Gastrocnemius medialis (tissue), 4 donors: ENCODE measurements at regions not wholly inside any gene's neighbourhood (a gene's known extent, or its start where the extent isn't known, plus 50 kb on each side); places are given as distances from the start of the nearest gene placed in this dataset.

Source experiments
- ATAC-seq, 2 donors: fragments of 150-250 bp; one replicate each; pipeline ENCODE4 v1.9.1; 2016
- DNase-seq, 2 donors: peaks; one replicate each; pipeline ENCODE4 v3.0.0-alpha.2; 2019
- H3K27ac ChIP-seq, 4 donors: fragments of 200-600 bp; sonication (generic); 1 replicate in 1 of 4; 2 replicates in 3 of 4; pipeline ENCODE4 v1.5.1; 2016 to 2018; ENCODE audit warnings: mild to moderate bottlenecking in 2 of 4, moderate library complexity in 1 of 4
- H3K27me3 ChIP-seq, 3 donors: fragments of 200-600 bp; sonication (generic) in 2 of 3; 1 replicate in 1 of 3; 2 replicates in 2 of 3; pipeline versions ENCODE4 v1.5.1 to v1.6.0; 2016 to 2019; ENCODE audit warnings: mild to moderate bottlenecking in 1 of 3, moderate library complexity in 1 of 3
- H3K36me3 ChIP-seq, 2 donors: fragments of 200-600 bp; sonication (generic) in 1 of 2; one replicate each; pipeline ENCODE4 v1.5.1; 2017 to 2018
- H3K4me1 ChIP-seq, 2 donors: fragments of 200-600 bp; sonication (generic) in 1 of 2; one replicate each; pipeline ENCODE4 v1.5.1; 2016 to 2017; ENCODE audit warnings: mild to moderate bottlenecking in 2 of 2
- H3K4me3 ChIP-seq, 4 donors: fragments of 200-600 bp; sonication (generic) in 3 of 4; 1 replicate in 1 of 4; 2 replicates in 3 of 4; pipeline ENCODE4 v1.5.1; 2016 to 2019; ENCODE audit warnings: mild to moderate bottlenecking in 2 of 4
- H3K9me3 ChIP-seq, 3 donors: fragments of 200-600 bp; sonication (generic) in 2 of 3; 1 replicate in 1 of 3; 2 replicates in 2 of 3; pipeline ENCODE4 v1.5.1; 2016 to 2019
- POLR2A ChIP-seq, 2 donors: fragments of 450-650 bp; IDR thresholded peaks; one replicate each; pipeline ENCODE4 v1.6.1; 2017; ENCODE audit warnings: antibody characterized with exemption in 2 of 2, mild to moderate bottlenecking in 2 of 2, moderate library complexity in 2 of 2
- in situ Hi-C, 4 donors: fragments of 200-750 bp; cut with MboI; loops; one replicate each; pipeline versions ENCODE4 v1.15.0 to v1.8.0; 2017; ENCODE audit warnings: low sequenced_read_pairs in 4 of 4
- intact Hi-C: fragments of 100-400 bp; cut with DNase I; formaldehyde crosslinking; loops from one replicate; pipeline ENCODE4 v1.15.1; 2023; ENCODE audit warnings: low total_unique reads
- TF ChIP-seq, protein P1 (sequence below), 5 experiments: fragments of 450-650 bp in 3 of 5; fragments of 200-600 bp in 2 of 5; sonication (generic) in 2 of 5; IDR thresholded peaks in 4 of 5; conservative IDR thresholded peaks in 1 of 5; 1 replicate in 4 of 5; 2 replicates in 1 of 5; pipeline ENCODE4 v1.5.1; 2016 to 2019; ENCODE audit warnings: antibody characterized with exemption in 5 of 5, mild to moderate bottlenecking in 3 of 5, moderate library complexity in 3 of 5

DNA sequence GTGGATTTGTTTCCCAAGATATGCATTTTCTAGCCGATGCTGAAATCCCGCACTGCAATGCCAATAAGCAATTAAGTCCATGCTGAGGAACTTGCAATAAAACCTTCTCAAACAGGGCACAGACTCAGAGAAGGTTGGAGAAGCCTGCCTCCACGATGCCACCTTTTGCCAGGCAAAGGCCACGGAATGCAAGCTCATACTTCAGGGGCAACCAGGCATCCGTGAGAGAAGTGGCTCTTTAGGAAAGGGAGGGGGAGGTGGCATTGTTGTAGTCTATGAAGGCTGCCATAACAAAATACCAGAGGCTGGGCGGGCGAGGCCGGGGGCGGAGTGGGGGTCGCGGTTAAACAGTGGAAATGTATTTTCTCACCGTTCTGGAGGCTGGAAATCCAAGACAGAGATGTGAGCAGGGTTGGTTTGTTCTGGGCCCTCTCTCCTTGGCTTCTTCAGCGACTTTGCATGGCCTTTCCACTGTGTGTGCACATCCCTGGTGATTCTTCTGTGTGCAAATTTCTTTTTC lies 689.5 kb downstream of the VRK1 start:
- Histone ChIP-seq H3K27ac (no peak overlapping the region), H3K9me3 (no peaks in the 10 kb centered on the region), H3K4me1 (no peaks in the 10 kb centered on the region), H3K27me3 (no peaks in the 10 kb centered on the region), H3K4me3 (no peak overlapping the region), H3K36me3 (no peaks in the 10 kb centered on the region)
- no peak for TF ChIP-seq POLR2A (IDR thresholded peaks at IDR 0.05)
- TF ChIP-seq, protein P1, sequence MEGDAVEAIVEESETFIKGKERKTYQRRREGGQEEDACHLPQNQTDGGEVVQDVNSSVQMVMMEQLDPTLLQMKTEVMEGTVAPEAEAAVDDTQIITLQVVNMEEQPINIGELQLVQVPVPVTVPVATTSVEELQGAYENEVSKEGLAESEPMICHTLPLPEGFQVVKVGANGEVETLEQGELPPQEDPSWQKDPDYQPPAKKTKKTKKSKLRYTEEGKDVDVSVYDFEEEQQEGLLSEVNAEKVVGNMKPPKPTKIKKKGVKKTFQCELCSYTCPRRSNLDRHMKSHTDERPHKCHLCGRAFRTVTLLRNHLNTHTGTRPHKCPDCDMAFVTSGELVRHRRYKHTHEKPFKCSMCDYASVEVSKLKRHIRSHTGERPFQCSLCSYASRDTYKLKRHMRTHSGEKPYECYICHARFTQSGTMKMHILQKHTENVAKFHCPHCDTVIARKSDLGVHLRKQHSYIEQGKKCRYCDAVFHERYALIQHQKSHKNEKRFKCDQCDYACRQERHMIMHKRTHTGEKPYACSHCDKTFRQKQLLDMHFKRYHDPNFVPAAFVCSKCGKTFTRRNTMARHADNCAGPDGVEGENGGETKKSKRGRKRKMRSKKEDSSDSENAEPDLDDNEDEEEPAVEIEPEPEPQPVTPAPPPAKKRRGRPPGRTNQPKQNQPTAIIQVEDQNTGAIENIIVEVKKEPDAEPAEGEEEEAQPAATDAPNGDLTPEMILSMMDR (IDR thresholded peaks at IDR 0.05 in 4 of 5, conservative IDR thresholded peaks at IDR 0.05 in 1 of 5), result no peak
- no peak for ATAC-seq
- no peak for DNase-seq
- intact Hi-C loops, result no loop called here
- in situ Hi-C loops, result no loop called here

- Histone ChIP-seq H3K27ac (no peak overlapping the region), H3K4me1 (no peaks in the 10 kb centered on the region), H3K4me3 (no peak overlapping the region), H3K9me3 (no peaks in the 10 kb centered on the region), H3K27me3 (no peaks in the 10 kb centered on the region), H3K36me3 (no peaks in the 10 kb centered on the region)
- DNase-seq (no peak), ATAC-seq (no peak)
- intact Hi-C loops, result no loop called here
- in situ Hi-C loops, result no loop called here
- no peak for TF ChIP-seq POLR2A (IDR thresholded peaks at IDR 0.05)
- TF ChIP-seq, protein P1 (IDR thresholded peaks at IDR 0.05 in 4 of 5, conservative IDR thresholded peaks at IDR 0.05 in 1 of 5), result no peak
Observed at GRCh38 chr14:97489750-97490149, 692.6 kb downstream of the VRK1 start.

GRCh38 chr14:97490521-97491070 lies 693.4 kb downstream of the VRK1 start:
- intact Hi-C loops, result no loop called here
- in situ Hi-C loops, result no loop called here
- no peak for ATAC-seq

GRCh38 chr14:97491697-97492096 lies 694.5 kb downstream of the VRK1 start:
- Histone ChIP-seq H3K36me3 (no peaks in the 10 kb centered on the region), H3K4me3 (no peak overlapping the region), H3K27ac (no peak overlapping the region), H3K9me3 (no peaks in the 10 kb centered on the region), H3K4me1 (no peaks in the 10 kb centered on the region), H3K27me3 (no peaks in the 10 kb centered on the region)
- in situ Hi-C loops (no loop called here), intact Hi-C loops (no loop called here)
- DNase-seq (no peak), ATAC-seq (no peak)
- TF ChIP-seq, protein P1 (IDR thresholded peaks at IDR 0.05 in 4 of 5, conservative IDR thresholded peaks at IDR 0.05 in 1 of 5), result no peak
- no peak for TF ChIP-seq POLR2A (IDR thresholded peaks at IDR 0.05)

More at GRCh38 chr14:97490521-97491070, 693.4 kb downstream of the VRK1 start:
- no peak for DNase-seq
- Histone ChIP-seq H3K9me3 (no peaks in the 10 kb centered on the region), H3K36me3 (no peaks in the 10 kb centered on the region), H3K27me3 (no peaks in the 10 kb centered on the region), H3K4me3 (no peak overlapping the region), H3K27ac (no peak overlapping the region), H3K4me1 (no peaks in the 10 kb centered on the region)
- TF ChIP-seq, protein P1 (IDR thresholded peaks at IDR 0.05 in 4 of 5, conservative IDR thresholded peaks at IDR 0.05 in 1 of 5), result no peak
- TF ChIP-seq POLR2A (IDR thresholded peaks at IDR 0.05), result no peak
